Hippocampal formation (tissue), 2 donors: ENCODE measurements at regions not wholly inside any gene's neighbourhood (a gene's known extent, or its start where the extent isn't known, plus 50 kb on each side); places are given as distances from the start of the nearest gene placed in this dataset.
"Not testable (repeated sequence)": the region's sequence is repeated elsewhere in the genome, so short reads cannot be mapped to it uniquely, and the experiment has no call there.

ENCODE experiments used
- DNase-seq, 2 donors: peaks; one replicate each; lab custom pipeline; 2025; lab: John Stamatoyannopoulos, UW

DNA sequence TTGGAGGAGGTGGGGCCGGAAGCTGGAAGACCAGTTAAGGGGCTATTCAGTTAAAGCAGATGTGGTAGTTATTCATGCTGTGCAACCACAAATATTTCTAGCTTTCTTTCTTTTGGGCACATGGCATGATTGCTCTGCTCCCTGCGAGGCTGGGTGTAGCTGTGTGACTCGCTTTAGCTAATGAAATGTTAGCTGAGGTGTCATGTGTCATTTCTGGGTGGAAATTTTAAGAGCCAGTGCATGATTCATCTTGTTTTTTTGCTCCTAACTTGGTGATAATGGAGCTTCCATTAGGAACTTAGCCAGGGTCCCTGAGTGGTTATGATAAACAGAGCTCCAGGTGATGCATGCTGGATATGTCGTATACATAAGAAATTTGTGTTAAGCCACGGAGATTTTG, 300.6 kb downstream of the SATB1 start:
- DNase-seq = no peak

DNA sequence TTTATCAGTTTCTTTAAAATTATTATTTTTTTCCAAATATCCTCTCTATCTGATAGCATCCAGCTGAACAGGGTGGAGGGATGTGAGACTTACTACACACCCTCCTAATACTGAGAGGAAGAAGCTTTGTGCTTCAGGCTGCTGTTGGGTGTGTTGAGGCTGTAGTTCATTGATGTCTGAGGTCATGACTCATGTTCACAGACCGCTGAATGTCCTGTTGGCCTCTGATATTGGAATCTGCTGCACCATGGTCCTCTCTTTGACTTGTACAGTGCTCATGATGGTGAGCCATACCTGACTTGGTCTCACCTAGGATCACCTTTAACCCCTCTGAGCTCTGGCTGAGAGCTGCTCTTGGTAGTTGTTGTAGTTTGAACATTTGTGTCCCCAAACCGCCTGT, 302.9 kb downstream of the SATB1 start:
- DNase-seq = no peak

DNA sequence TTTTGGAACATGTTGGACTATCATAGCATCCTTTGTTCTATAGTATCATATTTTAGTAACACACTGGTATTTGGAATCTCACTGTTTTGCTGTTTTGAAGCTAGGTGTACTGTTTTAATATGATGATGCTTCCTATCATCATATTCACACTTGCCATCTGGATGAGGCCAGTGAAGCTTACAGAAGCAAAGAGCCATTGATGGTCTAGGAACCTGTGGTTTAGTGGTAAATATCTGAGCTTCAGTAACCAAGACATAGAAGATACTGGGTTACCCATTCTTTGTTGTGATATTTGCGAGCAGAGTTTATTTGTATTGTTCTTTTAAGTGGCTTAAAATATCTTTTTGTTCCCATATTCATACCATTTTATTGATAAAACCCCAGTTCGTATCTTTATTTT, 304.1 kb downstream of the SATB1 start:
- no peak for DNase-seq

DNA sequence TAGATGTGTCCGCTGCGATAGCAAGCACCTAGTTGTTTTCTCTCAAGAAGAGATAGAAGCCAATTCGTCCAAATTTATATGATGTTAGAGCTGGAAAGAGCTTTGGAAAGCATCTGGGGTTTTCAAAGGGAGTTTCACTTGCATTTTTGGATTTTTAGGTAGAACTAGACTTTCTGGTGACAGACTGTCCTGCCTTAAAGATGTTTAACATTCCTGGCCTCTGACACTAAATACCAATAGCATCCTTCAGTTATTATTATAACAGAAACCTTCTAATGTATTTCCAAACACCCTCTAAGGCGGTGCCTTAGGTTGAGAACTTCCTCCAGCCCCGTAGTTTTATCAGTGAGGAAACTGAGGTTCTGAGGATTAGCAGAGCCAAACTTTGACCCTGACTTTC, 305.3 kb downstream of the SATB1 start:
- DNase-seq = no peak

DNA sequence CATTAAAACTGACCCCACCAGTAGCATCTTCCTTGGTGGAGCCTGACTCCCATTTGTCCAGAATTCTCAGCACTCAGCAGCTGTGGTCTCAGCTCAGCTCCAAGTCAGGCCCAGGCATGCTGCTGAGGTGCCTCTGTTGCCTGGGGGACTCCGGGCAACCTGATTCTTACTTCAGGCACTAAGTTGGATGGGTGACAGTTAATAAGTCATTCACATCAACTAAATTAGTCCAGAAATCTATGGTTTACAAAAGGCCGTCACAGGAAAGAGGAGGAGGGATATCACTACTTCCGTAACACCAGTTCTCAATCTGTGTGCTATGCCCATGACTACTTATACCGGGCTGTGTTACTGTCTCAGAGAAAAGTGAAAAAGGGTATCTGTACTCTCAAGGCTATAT, 310.2 kb downstream of the SATB1 start:
- no peak for DNase-seq

DNA sequence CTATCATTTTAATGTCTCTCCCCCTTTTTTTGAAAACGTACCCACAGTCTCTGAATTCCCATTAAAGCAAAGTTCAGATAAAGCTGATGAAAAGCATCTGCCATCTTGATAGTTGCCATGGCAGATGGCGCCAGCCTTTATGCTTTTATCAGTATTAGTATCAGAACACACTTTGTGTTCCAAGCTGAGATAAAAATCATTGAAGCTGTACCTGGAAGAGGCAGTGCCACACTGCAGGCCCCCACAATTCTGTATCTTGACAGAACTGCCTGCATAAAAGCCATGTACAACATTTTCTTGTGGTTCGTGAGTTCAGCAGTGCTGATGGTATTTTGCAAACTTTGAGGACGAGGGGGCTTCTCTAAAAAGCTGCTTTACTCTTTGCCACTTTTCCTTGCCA, 311.7 kb downstream of the SATB1 start:
- DNase-seq = no peak

DNA sequence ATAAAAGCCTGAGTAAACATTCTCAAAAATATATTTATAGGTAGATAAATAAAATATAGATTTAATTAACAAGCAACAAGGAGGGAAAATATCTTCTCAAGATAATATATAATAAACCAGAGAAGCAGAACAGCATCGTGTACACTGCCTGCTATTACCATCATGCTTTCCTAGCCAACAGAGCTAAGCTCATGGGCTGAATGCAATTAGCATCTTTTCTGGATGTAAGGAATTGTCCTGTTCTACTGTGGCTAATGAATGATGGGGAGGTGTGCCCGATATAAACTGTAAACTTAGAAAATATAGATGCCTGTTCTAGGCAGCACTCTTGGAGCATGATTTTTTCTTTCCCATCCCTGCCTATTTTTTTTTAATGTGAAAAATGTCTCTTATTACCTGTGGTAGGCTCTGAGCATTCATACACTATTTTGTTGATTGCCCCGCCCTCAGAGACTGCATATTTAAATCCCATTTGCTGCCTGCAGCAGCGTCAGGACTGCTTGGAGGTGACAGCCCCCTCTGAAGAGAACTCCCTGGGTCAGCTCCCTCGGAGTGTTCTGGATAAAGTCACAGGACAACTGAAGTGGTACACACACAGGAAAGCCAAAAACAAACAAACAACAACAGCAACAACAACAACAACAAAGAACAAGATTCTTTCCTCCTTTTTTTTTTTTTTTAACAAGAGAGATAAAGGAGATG, 312.3 kb downstream of the SATB1 start:
- no peak for DNase-seq

DNA sequence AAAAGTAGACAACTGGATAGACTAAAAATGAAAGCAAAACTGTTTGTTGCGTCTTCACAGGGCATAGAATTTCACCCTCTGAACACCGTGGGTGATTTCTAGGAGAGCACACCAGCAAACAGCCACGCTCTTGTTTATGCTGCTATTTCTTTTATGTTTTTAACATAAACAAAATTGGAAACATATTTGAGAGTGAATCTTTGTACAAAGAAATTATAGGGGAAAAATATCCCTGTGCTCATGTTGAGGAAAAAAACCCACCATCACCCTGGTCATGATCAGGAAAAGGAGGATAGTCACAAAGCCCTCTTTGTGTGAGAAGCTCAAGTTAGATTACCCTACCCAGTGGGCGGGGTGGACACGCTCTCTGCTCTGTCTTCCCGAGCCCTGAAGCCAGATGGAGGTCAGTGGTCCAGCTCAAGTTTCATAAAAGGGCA, 313.3 kb downstream of the SATB1 start:
- DNase-seq = no peak

DNA sequence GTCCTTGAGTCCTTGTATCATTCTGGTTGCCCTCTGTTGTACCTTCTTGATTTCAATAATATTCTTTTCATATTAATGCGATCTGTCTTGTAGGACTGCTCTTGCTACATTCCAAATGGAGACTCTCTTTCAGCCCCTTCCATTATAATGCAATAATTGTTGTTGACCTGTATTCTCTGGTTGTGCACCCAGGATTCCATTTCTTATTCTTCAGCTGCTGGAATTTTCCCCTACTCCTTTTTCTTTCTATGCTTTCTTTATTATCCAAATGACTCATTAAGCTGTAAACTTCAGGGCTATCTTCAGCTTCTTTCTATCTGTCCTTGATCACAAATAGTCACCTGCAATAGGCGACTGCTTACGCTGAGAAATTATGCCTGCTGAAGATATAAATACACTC, 321.5 kb downstream of the SATB1 start:
- no peak for DNase-seq

DNA sequence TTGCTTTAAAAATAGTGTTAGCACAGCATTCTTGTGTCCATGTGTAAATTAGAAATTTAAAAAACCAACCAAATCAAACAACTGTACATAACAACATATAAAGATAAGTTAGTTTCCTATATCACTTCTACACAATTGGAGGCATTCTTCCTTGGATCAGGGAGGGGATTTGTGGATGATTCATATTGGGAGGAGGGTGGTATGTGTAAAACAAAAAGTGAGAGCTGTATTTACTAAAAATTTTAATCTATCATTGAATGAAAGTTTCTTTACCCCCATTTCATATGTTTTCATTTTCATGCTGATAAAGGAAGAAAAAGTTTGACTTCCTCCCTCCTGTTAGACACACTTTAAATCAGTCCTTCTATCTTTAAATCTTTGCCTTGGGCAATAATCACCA, 325.0 kb downstream of the SATB1 start:
- DNase-seq = no peak

DNA sequence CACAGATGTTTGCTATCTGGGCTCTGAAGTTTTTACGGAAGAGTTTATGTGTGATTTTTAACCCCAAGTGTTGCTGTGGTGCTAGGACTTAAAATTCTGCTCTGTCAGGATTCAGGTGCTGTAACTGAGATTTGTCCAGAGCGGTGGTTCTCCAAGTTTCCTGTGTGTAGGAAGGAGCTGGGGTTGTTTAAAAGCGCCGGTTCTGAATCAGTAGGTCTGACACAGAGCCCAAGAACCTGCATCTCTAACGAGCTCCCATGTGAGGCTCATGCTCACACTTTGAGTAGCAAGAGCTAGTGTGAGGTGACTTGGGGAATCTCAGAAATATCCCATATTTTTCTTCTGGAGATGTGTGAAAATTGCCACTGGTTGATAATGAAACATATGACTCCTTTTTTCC, 325.5 kb downstream of the SATB1 start:
- no peak for DNase-seq

DNA sequence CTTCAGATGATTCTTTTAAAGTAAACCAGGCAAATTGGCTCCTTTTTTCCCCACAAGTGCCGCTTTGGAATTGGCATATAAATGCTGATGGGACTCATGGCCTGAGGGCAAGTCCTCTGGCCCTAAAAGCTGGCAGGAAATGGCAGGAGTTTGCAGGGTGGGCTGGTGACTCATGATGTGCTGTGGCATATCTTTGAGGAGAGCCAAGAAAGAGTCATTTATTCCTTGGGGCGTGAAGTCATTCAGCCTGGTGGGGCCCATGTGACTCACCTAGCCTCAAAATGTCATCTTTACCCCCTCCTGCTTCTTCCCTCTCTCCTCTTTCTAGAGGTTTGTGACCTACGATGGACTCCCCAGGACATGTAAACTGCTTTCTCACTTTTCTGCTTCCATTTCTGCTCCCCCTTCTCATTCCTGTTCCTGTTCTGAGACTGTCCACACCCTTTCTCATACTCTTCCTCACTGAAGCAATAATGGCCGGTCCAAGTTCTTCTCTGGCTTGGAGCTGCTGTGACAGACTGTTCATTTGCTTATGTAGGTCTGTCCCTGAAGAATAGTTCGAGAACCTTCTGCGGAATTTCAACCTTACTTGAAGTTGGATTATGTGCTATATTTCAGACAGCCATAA, 326.1 kb downstream of the SATB1 start:
- DNase-seq = no peak

DNA sequence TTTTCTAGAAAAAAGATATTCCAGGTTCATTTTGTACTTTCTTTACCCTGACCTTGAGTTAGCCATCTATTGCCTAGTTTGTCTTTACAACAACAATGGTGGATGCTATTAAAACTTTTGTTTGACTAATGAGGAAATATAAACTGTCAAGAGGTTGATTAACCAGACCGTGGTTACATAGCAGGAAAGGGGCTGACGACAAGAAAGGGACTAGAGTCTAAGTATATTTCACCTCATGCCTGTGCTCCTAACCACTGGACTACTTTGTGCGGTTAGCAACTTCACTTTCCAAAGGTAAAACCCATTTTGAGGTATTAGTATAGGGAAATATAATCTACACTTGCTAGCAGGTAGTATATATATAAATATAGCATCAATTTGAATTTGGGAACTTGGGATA, 327.1 kb downstream of the SATB1 start:
- no peak for DNase-seq

DNA sequence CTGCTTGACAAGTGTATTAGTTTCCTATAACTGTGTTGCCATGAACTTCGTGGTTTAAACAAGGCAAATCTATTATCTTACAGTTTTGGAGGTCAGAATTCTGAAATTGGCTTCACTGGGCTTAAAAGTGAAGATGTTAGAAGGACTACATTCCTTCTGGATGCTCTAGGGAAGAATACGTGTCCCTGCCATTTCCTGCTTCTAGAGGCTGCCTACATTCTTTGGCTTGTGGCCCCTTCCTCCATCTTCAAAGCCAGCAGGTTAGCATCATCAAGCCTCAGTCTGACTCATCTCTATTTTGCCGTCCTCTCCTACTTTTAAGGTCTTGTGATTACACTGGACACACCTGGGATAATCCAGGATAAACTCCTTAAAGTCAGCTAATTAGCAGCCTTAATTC, 327.7 kb downstream of the SATB1 start:
- no peak for DNase-seq

DNA sequence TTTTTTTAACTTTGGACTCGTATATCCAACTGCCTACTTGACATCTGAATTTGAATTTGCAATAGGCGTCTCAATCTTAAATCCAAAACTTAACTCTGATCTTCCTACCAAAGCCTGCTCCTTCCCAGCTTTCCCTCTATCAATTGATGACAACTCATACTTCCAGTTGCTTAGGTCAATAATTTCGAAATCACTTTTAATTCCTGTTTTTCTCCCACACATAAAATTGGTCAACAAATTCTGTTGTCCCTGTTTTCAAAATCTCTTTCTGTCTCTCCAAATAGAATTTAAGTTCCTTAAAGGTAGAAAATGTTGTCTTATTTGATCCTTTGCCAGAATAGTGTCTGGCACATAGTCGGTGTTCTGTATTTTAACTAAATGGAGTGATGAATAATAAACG, 332.4 kb downstream of the SATB1 start:
- DNase-seq = no peak

DNA sequence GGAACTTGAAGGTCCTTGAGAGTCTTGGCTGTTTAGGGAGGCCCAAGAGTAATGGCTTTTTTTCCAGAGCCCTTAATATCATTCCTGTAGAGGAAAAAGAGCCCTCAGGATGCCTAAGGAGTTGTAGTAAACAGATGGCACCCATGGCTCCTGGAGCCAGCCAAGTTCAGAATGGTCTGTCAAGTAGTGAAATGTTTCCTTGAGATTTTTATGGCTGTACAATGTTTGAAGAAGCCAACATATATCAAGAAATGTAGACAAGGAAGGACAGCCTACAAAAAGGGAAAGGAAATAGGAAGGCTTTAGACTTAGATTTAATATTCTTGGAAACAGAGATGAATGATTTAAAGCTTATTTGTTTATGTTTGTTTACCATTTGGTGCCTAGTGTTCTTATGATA, 334.8 kb downstream of the SATB1 start:
- no peak for DNase-seq

DNA sequence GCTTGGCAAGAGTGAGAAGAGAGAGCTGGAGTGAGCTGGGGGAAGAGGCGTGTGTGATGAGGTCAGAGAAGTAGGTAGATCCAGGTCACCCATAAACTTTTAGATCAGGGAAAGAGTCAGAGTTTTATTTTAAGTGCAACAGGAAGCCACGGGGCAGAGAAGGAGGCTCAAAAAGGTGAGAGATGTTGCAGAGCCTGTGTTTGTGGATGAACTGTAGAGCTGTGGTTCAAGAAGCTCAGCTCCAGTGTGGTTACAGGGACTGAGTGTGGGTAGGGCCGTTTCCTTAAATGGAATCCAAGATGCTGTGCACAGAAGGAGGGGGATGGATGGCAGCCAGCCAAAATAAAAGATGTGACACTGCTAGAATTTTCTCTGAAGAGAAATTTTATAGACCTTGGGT, 337.2 kb downstream of the SATB1 start:
- no peak for DNase-seq

DNA sequence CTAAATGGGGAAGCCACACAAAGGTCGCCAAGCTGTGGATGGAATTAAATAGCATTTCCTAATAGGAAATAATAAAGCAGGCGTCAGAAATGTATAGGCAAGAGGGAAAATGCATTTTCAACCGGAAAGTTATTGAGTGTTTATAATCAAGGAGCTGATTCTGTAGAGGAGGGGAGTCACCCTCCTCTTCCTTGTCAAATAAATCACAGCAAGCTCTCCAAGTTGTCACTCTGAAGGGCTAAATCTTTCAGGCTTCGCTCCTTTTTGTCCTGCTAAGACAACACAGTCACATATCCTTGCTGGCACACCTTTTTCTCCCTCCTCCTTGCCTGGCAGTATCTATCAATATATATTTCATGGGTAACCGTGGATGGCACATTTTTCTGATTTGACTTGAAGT, 338.4 kb downstream of the SATB1 start:
- DNase-seq = no peak

DNA sequence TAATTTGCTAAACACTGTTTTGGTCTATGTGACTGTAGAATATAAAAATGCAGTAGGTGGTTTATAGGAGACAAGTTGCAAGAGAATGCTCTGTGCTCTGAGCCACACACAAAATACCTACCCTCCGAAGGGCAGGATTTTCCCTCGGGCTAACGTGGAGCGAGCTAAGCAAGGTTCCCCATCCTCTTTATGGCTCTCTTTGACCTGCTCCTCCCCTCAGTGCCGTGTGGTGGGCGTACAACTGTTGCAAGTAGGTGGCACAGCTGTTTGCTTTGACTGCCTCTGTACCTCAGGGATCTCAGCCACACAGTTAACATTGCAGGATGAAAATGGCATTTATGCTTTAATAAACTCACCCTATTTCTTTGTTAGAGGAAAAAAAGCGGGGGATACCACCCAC, 339.1 kb downstream of the SATB1 start:
- DNase-seq = no peak

DNA sequence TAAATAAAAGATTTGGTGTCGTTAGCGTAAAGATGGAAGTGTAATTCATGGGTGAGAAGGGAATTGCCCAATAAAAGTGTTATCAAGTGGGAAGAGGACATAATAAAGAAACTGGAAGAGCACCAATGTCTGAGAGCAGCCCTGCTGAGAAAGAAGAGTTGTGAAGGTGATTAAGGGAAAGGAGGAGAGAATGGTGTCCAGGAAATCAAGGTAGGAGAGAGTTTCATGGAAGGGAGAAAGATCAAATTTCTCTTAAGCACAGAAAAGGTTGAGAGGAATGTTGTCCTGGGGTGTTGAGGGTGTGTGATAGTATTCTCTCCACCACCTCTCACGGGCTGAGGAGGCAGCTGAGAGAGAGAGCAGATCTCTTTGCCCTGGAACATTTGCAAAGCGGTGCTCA, 339.7 kb downstream of the SATB1 start:
- DNase-seq = no peak

DNA sequence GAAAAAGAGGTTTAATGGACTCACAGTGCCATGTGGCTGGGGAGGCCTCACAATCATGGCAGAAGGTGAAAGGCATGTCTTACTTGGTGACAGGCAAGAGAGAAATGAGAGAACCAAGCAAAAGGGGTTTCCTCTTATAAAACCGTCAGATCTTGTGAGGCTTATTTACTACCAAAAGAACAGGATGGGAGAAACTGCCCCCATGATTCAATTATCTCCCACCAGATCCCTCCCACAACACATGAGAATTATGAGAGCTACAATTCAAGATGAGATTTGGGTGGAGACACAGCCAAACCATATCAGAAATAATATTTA, 340.8 kb upstream of the TBC1D5 start:
- not testable (repeated sequence) for DNase-seq

DNA sequence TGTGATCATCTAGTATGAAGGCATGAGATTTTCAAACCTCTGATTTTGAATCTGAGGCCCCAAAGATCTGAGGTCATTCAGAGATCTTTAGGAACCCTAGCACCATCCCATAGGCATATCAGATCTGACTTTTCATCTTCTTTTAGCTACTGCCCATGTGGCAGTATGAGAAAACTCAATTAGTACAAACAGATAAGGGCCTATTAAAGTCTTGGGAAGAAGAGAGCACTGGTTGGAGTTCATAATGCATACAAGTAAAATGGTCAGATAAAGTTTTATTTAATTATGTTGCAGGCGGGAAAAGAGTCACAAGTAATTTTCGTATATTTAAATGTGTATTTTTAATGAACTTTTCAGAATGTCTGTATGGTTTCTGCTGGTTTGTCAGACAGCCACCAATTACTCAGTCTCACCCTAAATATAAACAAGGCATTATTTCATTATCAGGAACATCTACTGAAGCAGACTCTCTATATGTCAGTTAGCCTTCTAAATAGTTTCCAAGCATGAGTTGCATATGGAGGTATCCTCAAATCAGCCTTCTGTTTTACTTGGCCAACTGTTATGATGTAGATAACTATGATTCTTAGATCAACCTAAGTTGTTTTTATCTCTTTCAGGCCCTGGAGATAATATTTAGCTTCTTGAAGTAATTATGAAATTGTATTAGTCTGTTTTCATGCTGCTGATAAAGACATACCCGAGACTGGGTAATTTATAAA, 340.3 kb upstream of the TBC1D5 start:
- DNase-seq = no peak

DNA sequence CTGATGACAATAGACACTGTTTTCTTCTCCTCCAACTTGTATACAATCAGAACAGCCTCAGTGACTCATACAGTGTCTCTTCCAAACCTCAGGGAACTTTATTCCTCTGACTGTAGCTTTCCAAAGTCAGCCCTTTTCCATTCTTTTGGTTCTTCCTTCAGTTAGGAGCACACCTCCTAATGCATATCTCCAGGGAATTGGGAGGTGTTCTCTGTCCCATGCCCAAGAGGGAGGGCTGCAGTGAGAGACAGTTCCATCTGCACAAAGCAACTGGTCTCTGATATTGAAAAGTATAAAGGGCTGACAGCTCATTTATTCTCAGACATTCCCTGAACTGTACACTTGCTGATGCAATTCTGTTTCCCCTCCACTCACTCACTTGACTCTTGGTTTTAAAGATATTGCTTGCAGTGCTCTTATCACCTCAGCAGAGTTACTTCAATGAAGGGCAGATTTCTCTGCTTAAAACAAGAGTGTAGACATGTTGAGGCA, 337.8 kb upstream of the TBC1D5 start:
- DNase-seq = no peak
